T-cell (primary cell): ENCODE measurements at regions not wholly inside any gene's neighbourhood (a gene's known extent, or its start where the extent isn't known, plus 50 kb on each side); places are given as distances from the start of the nearest gene placed in this dataset.

ENCODE experiments used
- ATAC-seq, 4 experiments: fragments of 200-7000 bp in 3 of 4; fragments of 150-1000 bp in 1 of 4; cut with Tn5 transposase; replicated peaks in 1 of 4; 1 replicate in 3 of 4; 2 replicates in 1 of 4; pipeline ENCODE4 v1.10.0; 2021; ENCODE audit warnings: moderate library complexity in 3 of 4, mild to moderate bottlenecking in 2 of 4, moderate number of reproducible peaks in 1 of 4
- CTCF ChIA-PET, 2 donors: fragments of 300-600 bp; sonication (Branson Sonifier 250); formaldehyde crosslinking; loops; one replicate each; lab custom pipeline; 2022; ENCODE audit warnings: antibody characterized with exemption in 2 of 2; lab: Charles Lee
- POLR2A ChIA-PET, 2 donors: fragments of 300-600 bp; sonication (Branson Sonifier 250); formaldehyde crosslinking; loops; one replicate each; lab custom pipeline; 2022; ENCODE audit warnings: antibody characterized with exemption in 2 of 2; lab: Charles Lee
- DNase-seq, 35 experiments: peaks; one replicate each; pipeline versions ENCODE4 v3.0.0 to v3.0.0-alpha.2; 2013 to 2023
- H3K27ac ChIP-seq: one replicate; pipeline ENCODE4 v1.5.1; 2013; ENCODE audit warnings: low read length
- H3K27me3 ChIP-seq, 2 experiments: replicated peaks in 1 of 2; 1 replicate in 1 of 2; 2 replicates in 1 of 2; pipeline versions ENCODE4 v1.6.1 to v1.7.0; 2013; ENCODE audit warnings: low read length in 1 of 2, mixed read lengths in 1 of 2; ENCODE audit not compliant: control insufficient read depth in 2 of 2, insufficient read depth in 2 of 2; ENCODE audit errors: extremely low read depth in 1 of 2
- H3K36me3 ChIP-seq, 2 donors: 1 replicate in 1 of 2; 2 replicates in 1 of 2; pipeline versions ENCODE4 v1.6.1 to v1.7.0; 2013; ENCODE audit warnings: low read length in 1 of 2; ENCODE audit not compliant: control insufficient read depth in 2 of 2, insufficient read depth in 1 of 2; ENCODE audit errors: extremely low read depth in 1 of 2
- H3K4me1 ChIP-seq, 2 experiments: 1 replicate in 1 of 2; 2 replicates in 1 of 2; pipeline versions ENCODE4 v1.6.1 to v1.7.0; 2013; ENCODE audit warnings: low read length in 2 of 2, mixed read lengths in 1 of 2; ENCODE audit not compliant: insufficient read depth in 2 of 2, control insufficient read depth in 1 of 2; ENCODE audit errors: extremely low read depth in 1 of 2
- H3K4me3 ChIP-seq, 2 donors: 1 replicate in 1 of 2; 2 replicates in 1 of 2; pipeline versions ENCODE4 v1.5.1 to v1.7.0; 2013; ENCODE audit warnings: mild to moderate bottlenecking in 2 of 2, low read length in 1 of 2, moderate library complexity in 1 of 2; ENCODE audit not compliant: control insufficient read depth in 1 of 2; ENCODE audit errors: extremely low read depth in 1 of 2
- H3K9me3 ChIP-seq: 2 replicates; pipeline ENCODE4 v1.7.0; 2013
- H3K27ac Mint-ChIP-seq, 2 donors: one replicate each; pipeline ENCODE4 v1.8.0; 2020 to 2021; ENCODE audit warnings: mild to moderate bottlenecking in 2 of 2, mixed read lengths in 2 of 2
- H3K27me3 Mint-ChIP-seq, 2 donors: one replicate each; pipeline ENCODE4 v1.8.0; 2021 to 2022; ENCODE audit warnings: mixed read lengths in 2 of 2
- H3K36me3 Mint-ChIP-seq: one replicate; pipeline ENCODE4 v1.8.0; 2021; ENCODE audit warnings: mixed read lengths
- H3K4me1 Mint-ChIP-seq, 3 donors: one replicate each; pipeline ENCODE4 v1.8.0; 2020 to 2022; ENCODE audit warnings: mixed read lengths in 3 of 3, mild to moderate bottlenecking in 1 of 3
- H3K4me3 Mint-ChIP-seq, 3 donors: one replicate each; pipeline ENCODE4 v1.8.0; 2020 to 2022; ENCODE audit warnings: mild to moderate bottlenecking in 3 of 3, mixed read lengths in 3 of 3, moderate library complexity in 3 of 3
- H3K9me3 Mint-ChIP-seq, 3 donors: one replicate each; pipeline ENCODE4 v1.8.0; 2020 to 2022; ENCODE audit warnings: mixed read lengths in 3 of 3
- WGBS: methylation state at CpG from one replicate; pipeline ENCODE4 v1.1.5; 2013; ENCODE audit warnings: missing lambda C conversion rate; ENCODE audit not compliant: insufficient coverage; 5-methylcytosine and 5-hydroxymethylcytosine counted together

- CTCF ChIA-PET, result interaction anchor here in 1 of 2 donors (0.6 kb wide), 1 partner anchor 98 kb away, joined by 3 read pairs; no protein-coding TSS in a partner anchor
- no peaks in the 10 kb centered on the region for H3K9me3 ChIP-seq
- H3K36me3 Mint-ChIP-seq, result no peaks in the 10 kb centered on the region
- no peaks in the 10 kb centered on the region for H3K9me3 Mint-ChIP-seq
- peaks cover 0 to 4% of the 10 kb centered on the region in 2 donors for H3K27me3 Mint-ChIP-seq
- H3K4me1 Mint-ChIP-seq, result peaks cover 0 to 2% (median 0%) of the 10 kb centered on the region in 3 donors
- no peak overlapping the region for H3K27ac Mint-ChIP-seq
- H3K27me3 ChIP-seq, result peaks cover 0 to 20% of the 10 kb centered on the region in 2 experiments
- no peak overlapping the region for H3K4me3 Mint-ChIP-seq
- no peak overlapping the region for H3K27ac ChIP-seq
- DNase-seq, result no peak
- POLR2A ChIA-PET, result no interaction called here
- peaks cover 0 to 2% of the 10 kb centered on the region in 2 experiments for H3K4me1 ChIP-seq
- no peak for ATAC-seq
- H3K36me3 ChIP-seq, result no peaks in the 10 kb centered on the region
- no peak overlapping the region for H3K4me3 ChIP-seq
- WGBS, result 85% methylated on average over 14 of the region's 15 CpGs
Measured at GRCh38 chr16:85293904-85294642, 181.8 kb upstream of the CIBAR2 start.

GRCh38 chr16:85294810-85295508, 182.7 kb upstream of the CIBAR2 start:
- peaks cover 0 to 4% of the 10 kb centered on the region in 2 donors for H3K27me3 Mint-ChIP-seq
- no peak overlapping the region for H3K4me3 Mint-ChIP-seq
- POLR2A ChIA-PET, result no interaction called here
- H3K4me1 Mint-ChIP-seq, result peaks cover 0 to 2% (median 0%) of the 10 kb centered on the region in 3 donors
- ATAC-seq, result no peak
- no peaks in the 10 kb centered on the region for H3K36me3 ChIP-seq
- H3K27me3 ChIP-seq, result peaks cover 0 to 20% of the 10 kb centered on the region in 2 experiments
- no peak overlapping the region for H3K4me3 ChIP-seq
- H3K9me3 ChIP-seq, result no peaks in the 10 kb centered on the region
- no peaks in the 10 kb centered on the region for H3K36me3 Mint-ChIP-seq
- H3K27ac Mint-ChIP-seq, result no peak overlapping the region
- WGBS, result 94% methylated on average over 19 of the region's 25 CpGs
- DNase-seq, result no peak
- CTCF ChIA-PET, result interaction anchor here in 1 of 2 donors (0.6 kb wide), 1 partner anchor 97 kb away, joined by 3 read pairs; no protein-coding TSS in a partner anchor
- no peak overlapping the region for H3K27ac ChIP-seq
- H3K9me3 Mint-ChIP-seq, result no peaks in the 10 kb centered on the region
- H3K4me1 ChIP-seq, result peaks cover 0 to 2% of the 10 kb centered on the region in 2 experiments

GRCh38 chr16:85296859-85297660, 184.8 kb upstream of the CIBAR2 start:
- no peak overlapping the region for H3K4me3 ChIP-seq
- Mint-ChIP-seq H3K36me3 (no peaks in the 10 kb centered on the region), H3K9me3 (no peaks in the 10 kb centered on the region), H3K27me3 (peaks cover 0 to 4% of the 10 kb centered on the region in 2 donors), H3K4me3 (no peak overlapping the region), H3K4me1 (peaks cover 0 to 2% (median 0%) of the 10 kb centered on the region in 3 donors), H3K27ac (no peak overlapping the region)
- ATAC-seq (peak; percentile 76 to 86 (median 76)), DNase-seq (peak in 27 of 35 experiments; percentile 28 to 64 (median 47))
- no peaks in the 10 kb centered on the region for H3K9me3 ChIP-seq
- peaks cover 0 to 17% of the 10 kb centered on the region in 2 experiments for H3K27me3 ChIP-seq
- ChIA-PET CTCF (interaction anchor here (0.6 to 2.1 kb wide), 3 partner anchors 12 to 145 kb away, joined by 3 to 7 read pairs (median 3); no protein-coding TSS in a partner anchor), POLR2A (no interaction called here)
- no peak overlapping the region for H3K27ac ChIP-seq
- WGBS, result 20% methylated on average over 6 of the region's 18 CpGs
- H3K4me1 ChIP-seq, result peaks cover 0 to 2% of the 10 kb centered on the region in 2 experiments
- no peaks in the 10 kb centered on the region for H3K36me3 ChIP-seq

GRCh38 chr16:85297881-85298280, 185.6 kb upstream of the CIBAR2 start:
- Mint-ChIP-seq H3K36me3 (no peaks in the 10 kb centered on the region), H3K27ac (no peak overlapping the region), H3K9me3 (no peaks in the 10 kb centered on the region), H3K4me1 (peaks cover 0 to 2% (median 0%) of the 10 kb centered on the region in 3 donors), H3K4me3 (no peak overlapping the region), H3K27me3 (peaks cover 0 to 4% of the 10 kb centered on the region in 2 donors)
- no peak for DNase-seq
- ChIA-PET POLR2A (no interaction called here), CTCF (interaction anchor here in 1 of 2 donors (0.6 to 2.1 kb wide), 2 partner anchors 11 to 131 kb away, joined by 3 to 7 read pairs; no protein-coding TSS in a partner anchor)
- no peak for ATAC-seq
- H3K9me3 ChIP-seq, result no peaks in the 10 kb centered on the region
- H3K4me3 ChIP-seq, result no peak overlapping the region
- H3K36me3 ChIP-seq, result no peaks in the 10 kb centered on the region
- H3K4me1 ChIP-seq, result peaks cover 0 to 3% of the 10 kb centered on the region in 2 experiments
- WGBS, result 87% methylated on average over 9 of the region's 9 CpGs
- peaks cover 0 to 19% of the 10 kb centered on the region in 2 experiments for H3K27me3 ChIP-seq
- H3K27ac ChIP-seq, result no peak overlapping the region

DNA sequence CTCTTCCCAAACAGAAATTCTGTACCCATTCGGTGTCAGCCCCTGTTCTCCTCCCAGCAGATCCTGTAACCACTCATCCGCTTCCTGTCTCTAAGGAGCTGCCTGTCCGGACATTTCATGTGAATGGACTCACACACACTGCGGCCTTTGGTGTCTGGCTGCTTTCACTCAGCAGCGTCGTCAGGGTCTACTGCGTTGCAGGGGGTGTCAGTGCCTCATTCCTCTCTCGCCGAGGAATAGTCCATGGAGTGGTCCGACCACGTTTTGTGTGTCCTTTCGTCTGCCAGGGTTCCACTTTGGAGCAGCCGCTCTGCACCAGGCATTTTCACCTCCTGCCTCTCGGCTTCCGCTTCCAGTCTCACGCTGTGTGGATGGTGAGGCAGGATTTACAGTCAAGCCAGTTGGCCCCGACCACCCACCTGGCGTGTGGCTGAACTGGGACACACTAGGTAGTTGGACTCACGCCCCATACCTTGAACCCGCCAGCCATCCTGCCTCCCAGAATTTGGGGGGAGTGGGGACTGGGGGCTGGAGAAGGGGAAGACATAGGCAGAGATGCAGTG, 188.2 kb upstream of the CIBAR2 start:
- WGBS, result 87% methylated on average over 15 of the region's 20 CpGs
- POLR2A ChIA-PET, result no interaction called here
- no peaks in the 10 kb centered on the region for H3K9me3 ChIP-seq
- CTCF ChIA-PET, result interaction anchor here in 1 of 2 donors (0.7 kb wide), 1 partner anchor 34 kb away, joined by 3 read pairs; no protein-coding TSS in a partner anchor
- H3K4me3 ChIP-seq, result no peak overlapping the region
- Mint-ChIP-seq H3K4me1 (peaks cover 8 to 14% (median 11%) of the 10 kb centered on the region in 3 donors), H3K27ac (no peak overlapping the region), H3K9me3 (no peaks in the 10 kb centered on the region), H3K4me3 (no peak overlapping the region), H3K36me3 (no peaks in the 10 kb centered on the region), H3K27me3 (peaks cover 0 to 8% of the 10 kb centered on the region in 2 donors)
- peaks cover 12 to 28% of the 10 kb centered on the region in 2 experiments for H3K4me1 ChIP-seq
- H3K27me3 ChIP-seq, result peaks cover 0 to 35% of the 10 kb centered on the region in 2 experiments
- no peak overlapping the region for H3K27ac ChIP-seq
- DNase-seq, result no peak
- no peaks in the 10 kb centered on the region for H3K36me3 ChIP-seq
- no peak for ATAC-seq
